NCI-H187 (cell line): ENCODE measurements at regions not wholly inside any gene's neighbourhood (a gene's known extent, or its start where the extent isn't known, plus 50 kb on each side); places are given as distances from the start of the nearest gene placed in this dataset.

Source experiments
- DNase-seq, 2 experiments: peaks; one replicate each; lab custom pipeline; 2025; lab: John Stamatoyannopoulos, UW

GRCh38 chr20:39829661-39830060 is 859.4 kb downstream of the MAFB start:
- DNase-seq = no peak

GRCh38 chr20:39829256-39829655 is 859.8 kb downstream of the MAFB start:
- DNase-seq = no peak

GRCh38 chr20:39825950-39826349 is 863.1 kb downstream of the MAFB start:
- no peak for DNase-seq

GRCh38 chr20:39825524-39825923 is 863.4 kb downstream of the DHX35 start:
- DNase-seq = no peak

- no peak for DNase-seq
Measured at GRCh38 chr20:39823224-39823623, 861.1 kb downstream of the DHX35 start.

GRCh38 chr20:39822667-39823066 is 860.5 kb downstream of the DHX35 start:
- no peak for DNase-seq

GRCh38 chr20:39813190-39813829 is 851.2 kb downstream of the DHX35 start:
- DNase-seq = no peak

GRCh38 chr20:39812116-39812515 is 850.0 kb downstream of the DHX35 start:
- no peak for DNase-seq

- DNase-seq = no peak
Measured at GRCh38 chr20:39810309-39810708, 848.2 kb downstream of the DHX35 start.

GRCh38 chr20:39808613-39809012 is 846.5 kb downstream of the DHX35 start:
- DNase-seq = no peak

- DNase-seq = no peak
Measured at GRCh38 chr20:39800548-39800947, 838.4 kb downstream of the DHX35 start.

- DNase-seq = no peak
Measured at GRCh38 chr20:39800111-39800510, 838.0 kb downstream of the DHX35 start.

GRCh38 chr20:39799366-39799965 is 837.3 kb downstream of the DHX35 start:
- no peak for DNase-seq

- no peak for DNase-seq
Measured at GRCh38 chr20:39795401-39796272, 833.5 kb downstream of the DHX35 start.

- no peak for DNase-seq
Measured at GRCh38 chr20:39792334-39792733, 830.2 kb downstream of the DHX35 start.

GRCh38 chr20:39789411-39789810 is 827.3 kb downstream of the DHX35 start:
- DNase-seq = no peak

GRCh38 chr20:39785252-39785917 is 823.2 kb downstream of the DHX35 start:
- no peak for DNase-seq

GRCh38 chr20:39784693-39785092 is 822.5 kb downstream of the DHX35 start:
- DNase-seq = no peak

GRCh38 chr20:39778847-39779604 is 816.9 kb downstream of the DHX35 start:
- DNase-seq = no peak

GRCh38 chr20:39778431-39778830 is 816.3 kb downstream of the DHX35 start:
- no peak for DNase-seq

- no peak for DNase-seq
Measured at GRCh38 chr20:39777610-39778009, 815.5 kb downstream of the DHX35 start.

GRCh38 chr20:39775110-39775509 is 813.0 kb downstream of the DHX35 start:
- DNase-seq = no peak
